Muscle of arm (tissue), 1 donor: ENCODE measurements at regions not wholly inside any gene's neighbourhood (a gene's known extent, or its start where the extent isn't known, plus 50 kb on each side); places are given as distances from the start of the nearest gene placed in this dataset.

ENCODE experiments used
- DNase-seq: peaks from one replicate; pipeline ENCODE4 v3.0.0-alpha.2; 2013

- DNase-seq, result no peak
Observed at GRCh38 chr2:239691720-239692119, 290.9 kb upstream of the HDAC4 start.

GRCh38 chr2:239690651-239691631 is 290.1 kb upstream of the HDAC4 start:
- peak; percentile 31 for DNase-seq

GRCh38 chr2:239689985-239690384 is 289.2 kb upstream of the HDAC4 start:
- DNase-seq, result no peak

GRCh38 chr2:239689410-239689809 is 288.6 kb upstream of the HDAC4 start:
- no peak for DNase-seq

DNA sequence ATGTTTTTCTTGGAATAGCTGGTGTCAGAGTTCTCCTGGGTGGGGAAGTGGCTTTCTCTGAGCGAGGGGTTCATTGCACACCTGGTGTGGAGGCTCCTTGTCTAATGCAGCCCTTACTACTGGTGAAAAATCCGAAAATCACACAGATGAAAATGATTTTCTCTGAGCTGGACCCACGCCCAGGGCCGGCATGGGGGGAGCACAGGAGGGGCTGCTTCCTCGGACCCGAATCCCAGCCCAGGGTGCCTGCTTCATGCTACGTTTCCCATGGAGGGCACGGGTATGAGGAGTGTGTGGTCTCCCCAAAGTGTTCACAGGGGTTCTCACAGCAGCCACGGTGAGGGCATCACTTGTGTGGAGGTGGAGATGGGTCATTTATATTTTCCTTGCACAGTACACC is 288.0 kb upstream of the HDAC4 start:
- no peak for DNase-seq

GRCh38 chr2:239688122-239688681 is 287.4 kb upstream of the HDAC4 start:
- peak; percentile 34 for DNase-seq

- DNase-seq, result no peak
Observed at GRCh38 chr2:239687441-239687840, 286.6 kb upstream of the HDAC4 start.

- no peak for DNase-seq
Observed at GRCh38 chr2:239685965-239686364, 285.1 kb upstream of the HDAC4 start.

GRCh38 chr2:239685556-239685955 is 284.7 kb upstream of the HDAC4 start:
- no peak for DNase-seq

DNA sequence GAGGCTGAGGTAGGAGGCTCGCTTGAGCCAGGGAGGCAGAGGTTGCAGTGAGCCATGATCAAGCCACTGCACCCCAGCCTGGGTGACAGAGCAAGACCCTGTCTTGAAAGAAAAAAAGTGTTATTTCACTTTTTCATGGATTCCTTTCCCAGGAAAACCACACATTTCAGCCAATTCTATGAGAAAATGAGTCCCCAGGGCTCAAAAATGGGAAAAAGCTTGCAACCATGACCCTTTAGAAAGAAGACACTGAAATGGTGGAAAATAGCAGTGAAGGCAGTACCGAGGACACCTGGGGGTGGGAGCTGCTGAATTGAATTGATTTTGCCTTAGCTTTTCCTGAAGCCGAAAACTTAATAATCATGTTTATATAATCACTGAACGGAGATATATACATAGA is 284.2 kb upstream of the HDAC4 start:
- DNase-seq, result peak; percentile 32

- DNase-seq, result no peak
Observed at GRCh38 chr2:239684271-239684810, 283.5 kb upstream of the HDAC4 start.

- no peak for DNase-seq
Observed at GRCh38 chr2:239682518-239682917, 281.7 kb upstream of the HDAC4 start.

DNA sequence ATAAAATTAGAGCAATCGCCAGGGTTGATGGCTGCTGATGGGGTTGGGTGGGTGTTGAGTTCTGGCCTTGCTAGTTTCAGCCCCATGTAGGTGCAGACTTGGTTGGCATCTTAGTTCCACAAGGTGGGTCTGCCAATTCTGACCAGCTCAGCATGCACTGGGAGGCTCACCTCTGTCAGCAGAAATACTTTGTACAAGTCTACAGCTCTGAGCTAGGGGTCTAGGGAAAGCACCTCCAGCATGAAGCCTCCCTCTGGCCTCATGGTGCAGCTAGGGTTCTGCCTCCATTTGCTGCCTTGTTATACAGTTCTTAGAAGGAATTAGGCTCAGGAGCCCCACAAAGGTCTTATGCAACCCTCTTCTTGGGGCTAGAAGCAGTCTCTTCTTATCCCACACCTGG is 278.9 kb upstream of the HDAC4 start:
- no peak for DNase-seq

DNA sequence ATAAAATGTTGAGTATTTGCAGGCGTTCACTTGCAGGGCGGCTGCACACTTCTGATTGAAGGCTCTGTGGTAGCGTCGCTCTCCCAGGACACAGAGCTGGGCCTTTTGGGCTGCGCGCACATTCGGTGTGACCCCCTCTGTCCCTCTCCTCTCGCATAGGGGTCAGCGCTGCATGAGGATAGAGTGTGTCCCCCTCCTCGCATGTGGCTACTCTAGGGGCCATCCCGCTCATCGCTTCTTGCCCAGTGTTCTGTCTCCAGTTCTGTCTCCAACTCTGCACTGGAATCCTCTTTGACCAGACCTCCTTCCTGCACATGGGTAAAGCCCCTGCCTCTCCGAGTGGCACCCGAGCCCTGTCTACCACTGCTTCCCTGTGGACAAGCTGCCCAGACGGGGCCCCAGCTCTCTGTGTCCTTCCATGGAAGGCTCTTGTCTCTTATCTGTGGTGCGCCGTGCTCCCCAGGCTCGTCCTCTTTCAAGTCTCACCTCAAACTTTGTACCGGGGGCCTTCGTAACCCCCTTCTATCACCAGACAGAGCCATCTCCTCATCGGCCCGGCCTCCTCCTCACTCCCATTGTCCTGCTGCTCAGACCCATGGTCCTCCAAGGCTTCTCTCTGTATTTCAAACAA is 278.0 kb upstream of the HDAC4 start:
- no peak for DNase-seq

GRCh38 chr2:239678186-239678490 is 277.3 kb upstream of the HDAC4 start:
- no peak for DNase-seq

DNA sequence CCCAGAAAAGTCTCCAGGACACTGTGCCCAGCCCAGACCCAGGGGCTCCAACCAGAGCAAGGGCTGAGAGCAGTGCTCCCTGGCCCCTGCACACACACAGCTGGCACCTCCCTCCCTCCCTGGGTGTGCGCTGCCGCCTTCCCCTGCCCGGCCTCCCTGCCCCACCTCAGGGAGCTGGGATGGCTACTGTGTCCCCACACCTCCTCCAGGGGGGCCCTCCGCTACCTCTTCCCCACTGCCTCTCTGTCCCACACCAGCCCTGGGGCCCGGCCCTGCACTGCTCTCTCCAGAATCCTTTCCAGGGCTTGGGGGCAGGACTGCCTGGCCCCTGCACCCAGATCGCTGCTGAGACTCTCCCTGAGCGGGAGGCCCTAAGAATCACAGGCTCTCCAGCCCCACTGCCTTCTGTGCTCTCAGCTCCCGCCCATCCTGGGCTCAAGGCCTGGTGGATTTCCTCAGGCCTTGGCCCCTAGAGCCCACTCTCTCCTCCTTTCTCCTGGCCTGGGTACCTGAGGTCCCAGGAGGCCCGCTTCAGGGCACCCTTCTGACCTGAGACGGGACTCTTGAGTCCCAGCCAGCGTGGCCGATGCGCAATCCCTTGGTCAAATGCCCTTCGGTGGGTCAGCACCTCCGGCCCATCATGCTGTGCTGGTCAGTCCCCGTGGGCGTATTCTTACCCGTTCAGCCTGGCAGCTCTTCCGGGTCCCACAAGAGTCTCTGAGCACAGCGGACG is 276.8 kb upstream of the HDAC4 start:
- DNase-seq, result no peak

- no peak for DNase-seq
Observed at GRCh38 chr2:239676716-239677452, 276.1 kb upstream of the HDAC4 start.

DNA sequence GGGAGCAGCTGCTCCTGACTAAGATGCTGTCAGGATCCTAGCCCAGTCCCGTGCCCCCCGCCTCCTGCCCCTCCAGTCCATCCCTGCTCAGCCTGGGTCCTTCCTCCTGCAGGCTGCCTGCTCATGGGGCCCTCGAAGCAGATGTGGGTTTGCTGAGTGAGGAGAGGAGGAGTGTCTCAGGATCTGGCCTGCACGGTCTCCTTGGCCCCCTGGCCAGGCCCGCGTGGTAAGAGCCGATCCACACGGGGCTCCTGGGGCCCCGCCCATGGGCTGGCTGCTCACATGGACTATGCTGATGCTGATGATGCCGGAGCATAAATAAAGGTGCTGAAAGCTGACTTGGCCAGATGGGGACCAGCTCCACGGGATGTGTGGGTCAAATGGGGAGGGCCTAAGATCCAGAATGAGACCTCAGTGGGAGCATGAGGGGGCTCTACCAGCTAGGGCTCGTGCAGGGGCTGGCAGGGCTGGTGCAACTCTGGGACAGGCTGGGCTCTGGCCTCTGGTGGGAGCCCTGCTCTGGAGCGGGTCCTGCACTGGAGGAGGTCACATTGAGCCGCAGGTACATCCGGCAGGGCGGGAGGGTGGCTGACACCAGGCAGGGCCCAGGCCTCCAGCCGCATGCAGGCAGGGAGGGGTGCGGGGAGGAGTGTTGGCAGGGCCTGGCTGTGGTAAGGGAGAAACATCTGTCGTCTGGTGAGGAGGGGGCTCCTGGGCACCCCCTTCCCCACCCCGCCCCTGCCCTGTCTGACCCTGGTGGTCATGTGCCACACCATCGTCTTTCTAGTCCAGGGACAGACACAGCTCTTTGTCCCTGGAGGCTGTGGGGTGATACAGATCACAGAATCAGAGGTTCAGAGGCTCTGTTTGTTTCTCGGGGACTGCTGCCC is 275.3 kb upstream of the HDAC4 start:
- DNase-seq, result no peak

- no peak for DNase-seq
Observed at GRCh38 chr2:239674981-239675825, 274.4 kb upstream of the HDAC4 start.
